H1 (cell line): ENCODE measurements at regions not wholly inside any gene's neighbourhood (a gene's known extent, or its start where the extent isn't known, plus 50 kb on each side); places are given as distances from the start of the nearest gene placed in this dataset.

ENCODE experiments used
- CTCF ChIA-PET: fragments of 300-600 bp; sonication (Branson Sonifier 250); formaldehyde crosslinking; loops from one replicate; lab custom pipeline; 2021; ENCODE audit not compliant: partially characterized antibody; lab: Charles Lee
- POLR2A ChIA-PET: fragments of 300-600 bp; sonication (Branson Sonifier 250); formaldehyde crosslinking; loops from one replicate; lab custom pipeline; 2021; ENCODE audit warnings: inconsistent platforms; ENCODE audit not compliant: partially characterized antibody; lab: Charles Lee
- DNase-seq, 2 experiments: peaks; one replicate each; pipeline versions ENCODE4 v3.0.0 to v3.0.0-alpha.2; 2010 to 2022; ENCODE audit warnings: low spot score in 2 of 2, low read depth in 1 of 2, mixed read lengths in 1 of 2
- FAIRE-seq: peaks from 2 replicates; lab custom pipeline; 2011; peaks lifted over from hg19 to GRCh38; lab: Jason Lieb, UNC
- H2AFZ ChIP-seq: 2 replicates; pipeline ENCODE4 v1.8.1; 2012; ENCODE audit warnings: low read length, inconsistent platforms
- H2AK5ac ChIP-seq: 2 replicates; pipeline ENCODE4 v1.6.1; 2013; ENCODE audit warnings: low read depth, low read length
- H2BK120ac ChIP-seq: replicated peaks from 2 replicates; pipeline ENCODE3; 2013; ENCODE audit warnings: low read depth, low read length, inconsistent platforms
- H2BK12ac ChIP-seq: 2 replicates; pipeline ENCODE4 v1.6.1; 2013; ENCODE audit warnings: low read depth, low read length
- H2BK15ac ChIP-seq: 2 replicates; pipeline ENCODE4 v1.6.1; 2013; ENCODE audit warnings: low read length
- H2BK20ac ChIP-seq: 2 replicates; pipeline ENCODE4 v1.6.1; 2013; ENCODE audit warnings: low read length
- H2BK5ac ChIP-seq: 2 replicates; pipeline ENCODE4 v1.6.1; 2013; ENCODE audit warnings: low read depth, low read length
- H3K14ac ChIP-seq: 2 replicates; pipeline ENCODE4 v1.6.1; 2013; ENCODE audit warnings: inconsistent platforms; ENCODE audit not compliant: insufficient read length
- H3K18ac ChIP-seq: 2 replicates; pipeline ENCODE4 v1.6.1; 2013; ENCODE audit warnings: low read length; ENCODE audit errors: extremely low read depth
- H3K23ac ChIP-seq: 2 replicates; pipeline ENCODE4 v1.6.1; 2013; ENCODE audit warnings: inconsistent platforms; ENCODE audit not compliant: insufficient read length
- H3K23me2 ChIP-seq: 2 replicates; pipeline ENCODE4 v1.6.1; 2013; ENCODE audit warnings: low read depth, low read length
- H3K27ac ChIP-seq: 2 replicates; pipeline ENCODE4 v1.6.1; 2011; ENCODE audit warnings: low read depth, low read length, inconsistent platforms
- H3K27me3 ChIP-seq, 4 experiments: replicated peaks in 1 of 4; 1 replicate in 1 of 4; 2 replicates in 3 of 4; pipeline versions ENCODE4 v1.6.1 to v1.8.1; 2011 to 2013; ENCODE audit warnings: low read length in 3 of 4, mild to moderate bottlenecking in 3 of 4, inconsistent platforms in 2 of 4, mixed read lengths in 2 of 4, moderate library complexity in 1 of 4; ENCODE audit not compliant: control insufficient read depth in 3 of 4, insufficient read depth in 3 of 4; ENCODE audit errors: extremely low read depth in 1 of 4
- H3K36me3 ChIP-seq, 4 experiments: 2 replicates each; pipeline versions ENCODE4 v1.6.1 to v1.8.1; 2011 to 2013; ENCODE audit warnings: mild to moderate bottlenecking in 4 of 4, low read length in 3 of 4, moderate library complexity in 2 of 4, control low read depth in 1 of 4, inconsistent platforms in 1 of 4; ENCODE audit not compliant: insufficient read depth in 4 of 4, control insufficient read depth in 2 of 4
- H3K4ac ChIP-seq: replicated peaks from 2 replicates; pipeline ENCODE3; 2013; ENCODE audit warnings: low read length, low read depth, mixed read lengths, inconsistent platforms; ENCODE audit not compliant: insufficient read length
- H3K4me1 ChIP-seq, 4 experiments: replicated peaks in 1 of 4; 1 replicate in 1 of 4; 2 replicates in 3 of 4; pipeline versions ENCODE4 v1.6.1 to v1.8.1; 2011 to 2013; ENCODE audit warnings: low read length in 3 of 4, inconsistent platforms in 2 of 4, mixed read lengths in 1 of 4; ENCODE audit not compliant: insufficient read depth in 4 of 4, control insufficient read depth in 3 of 4
- H3K4me2 ChIP-seq, 2 experiments: 2 replicates each; pipeline versions ENCODE4 v1.6.1 to v1.8.1; 2011 to 2013; ENCODE audit warnings: low read depth in 2 of 2, low read length in 2 of 2, control low read depth in 1 of 2, inconsistent platforms in 1 of 2, mild to moderate bottlenecking in 1 of 2; ENCODE audit not compliant: insufficient read depth in 1 of 2
- H3K4me3 ChIP-seq, 4 experiments: fragments of 200-600, 300-600 bp in 1 of 4; sonication (generic), shearing (Covaris generic), sonication (Bioruptor Twin) in 1 of 4; 2 replicates each; pipeline versions ENCODE4 v1.5.1 to v1.8.1; 2011 to 2016; ENCODE audit warnings: low read length in 4 of 4, low read depth in 3 of 4, control low read depth in 2 of 4, inconsistent platforms in 2 of 4, mild to moderate bottlenecking in 2 of 4, mixed read lengths in 1 of 4, moderate library complexity in 1 of 4; ENCODE audit not compliant: insufficient read depth in 2 of 4; ENCODE audit errors: extremely low read depth in 1 of 4
- H3K56ac ChIP-seq: replicated peaks from 2 replicates; pipeline ENCODE3; 2013; ENCODE audit warnings: low read depth, mild to moderate bottlenecking, mixed read lengths, low read length, inconsistent platforms; ENCODE audit not compliant: insufficient read length
- H3K79me1 ChIP-seq: 2 replicates; pipeline ENCODE4 v1.6.1; 2013; ENCODE audit warnings: low read depth, low read length, control low read depth
- H3K79me2 ChIP-seq, 2 experiments: 2 replicates each; pipeline versions ENCODE4 v1.6.1 to v1.8.1; 2012 to 2013; ENCODE audit warnings: low read length in 2 of 2, mild to moderate bottlenecking in 2 of 2, inconsistent platforms in 1 of 2; ENCODE audit not compliant: insufficient read depth in 2 of 2, control insufficient read depth in 1 of 2
- H3K9ac ChIP-seq, 4 experiments: replicated peaks in 1 of 4; 1 replicate in 1 of 4; 2 replicates in 3 of 4; pipeline versions ENCODE4 v1.6.1 to v1.8.1; 2011 to 2013; ENCODE audit warnings: low read depth in 3 of 4, low read length in 3 of 4, control low read depth in 2 of 4, mild to moderate bottlenecking in 2 of 4, moderate library complexity in 2 of 4, inconsistent platforms in 1 of 4; ENCODE audit errors: extremely low read depth in 1 of 4
- H3K9me3 ChIP-seq, 2 experiments: 2 replicates each; pipeline versions ENCODE4 v1.6.1 to v1.8.1; 2012 to 2013; ENCODE audit warnings: mild to moderate bottlenecking in 2 of 2, moderate library complexity in 2 of 2, control low read depth in 1 of 2, inconsistent platforms in 1 of 2, low read depth in 1 of 2, low read length in 1 of 2, mixed read lengths in 1 of 2; ENCODE audit not compliant: insufficient read depth in 2 of 2
- H4K20me1 ChIP-seq, 2 experiments: replicated peaks in 1 of 2; 2 replicates each; pipeline versions ENCODE3 to v1.8.1; 2011 to 2013; ENCODE audit warnings: inconsistent platforms in 2 of 2, low read length in 2 of 2, mild to moderate bottlenecking in 1 of 2; ENCODE audit not compliant: insufficient read depth in 2 of 2, control insufficient read depth in 1 of 2
- H4K5ac ChIP-seq: 2 replicates; pipeline ENCODE4 v1.6.1; 2013; ENCODE audit warnings: low read length, low read depth, mixed read lengths, inconsistent platforms; ENCODE audit not compliant: insufficient read length
- H4K8ac ChIP-seq: 2 replicates; pipeline ENCODE4 v1.8.0; 2013; ENCODE audit warnings: mild to moderate bottlenecking, moderate library complexity, low read length, inconsistent platforms; ENCODE audit not compliant: insufficient read depth; ENCODE audit errors: extremely low read depth
- H4K91ac ChIP-seq: replicated peaks from 2 replicates; pipeline ENCODE3; 2013; ENCODE audit warnings: low read length, mixed read lengths, inconsistent platforms; ENCODE audit not compliant: insufficient read length
- BRCA1 ChIP-seq: IDR thresholded peaks from 2 replicates; pipeline ENCODE4 v1.6.1; 2012; ENCODE audit warnings: low read depth, low read length, improper control_type of control experiment
- CBX5 ChIP-seq: fragments of 300-800, 300-1000 bp; sonication (generic); IDR thresholded peaks from 2 replicates; pipeline ENCODE4 v1.7.1; 2016; ENCODE audit warnings: antibody characterized with exemption, low read length, low read depth
- CEBPB ChIP-seq: IDR thresholded peaks from 2 replicates; pipeline ENCODE4 v1.6.1; 2012; ENCODE audit warnings: low read depth, low read length
- CHD2 ChIP-seq: IDR thresholded peaks from 2 replicates; pipeline ENCODE4 v1.6.1; 2012; ENCODE audit warnings: low read length, improper control_type of control experiment
- E2F6 ChIP-seq: IDR thresholded peaks from 2 replicates; pipeline ENCODE4 v1.6.1; 2012; ENCODE audit warnings: inconsistent platforms
- EGR1 ChIP-seq: IDR thresholded peaks from 2 replicates; pipeline ENCODE4 v1.6.1; 2011; ENCODE audit warnings: low read depth, low read length, borderline replicate concordance
- EP300 ChIP-seq, 2 experiments: IDR thresholded peaks; 1 replicate in 1 of 2; 2 replicates in 1 of 2; pipeline ENCODE4 v1.6.1; 2011 to 2012; ENCODE audit warnings: low read depth in 2 of 2, low read length in 2 of 2, mild to moderate bottlenecking in 2 of 2, borderline replicate concordance in 1 of 2, inconsistent platforms in 1 of 2, moderate library complexity in 1 of 2
- GTF2F1 ChIP-seq: IDR thresholded peaks from 2 replicates; pipeline ENCODE4 v1.6.1; 2012; ENCODE audit warnings: low read depth, low read length, improper control_type of control experiment, borderline replicate concordance
- JUND ChIP-seq: IDR thresholded peaks from 2 replicates; pipeline ENCODE4 v1.6.1; 2011; ENCODE audit warnings: mild to moderate bottlenecking, improper control_type of control experiment, low read length
- NANOG ChIP-seq: IDR thresholded peaks from 2 replicates; pipeline ENCODE4 v1.6.1; 2011; ENCODE audit warnings: low read length, low read depth, mild to moderate bottlenecking, inconsistent platforms; ENCODE audit not compliant: insufficient read depth, poor library complexity, severe bottlenecking
- POLR2AphosphoS5 ChIP-seq: IDR thresholded peaks from 2 replicates; pipeline ENCODE4 v1.6.1; 2011; ENCODE audit warnings: low read depth, low read length
- SAP30 ChIP-seq: fragments of 300-600 bp; sonication (generic); IDR thresholded peaks from 2 replicates; pipeline ENCODE4 v1.7.1; 2012; ENCODE audit warnings: low read length, moderate library complexity, mild to moderate bottlenecking, inconsistent platforms; ENCODE audit not compliant: insufficient read depth, insufficient replicate concordance
- TAF1 ChIP-seq: IDR thresholded peaks from 2 replicates; pipeline ENCODE4 v1.6.1; 2011; ENCODE audit warnings: mild to moderate bottlenecking, low read depth, low read length
- TEAD4 ChIP-seq: IDR thresholded peaks from 2 replicates; pipeline ENCODE4 v1.6.1; 2012; ENCODE audit warnings: low read depth, low read length, inconsistent platforms, mixed read lengths
- WGBS, 2 experiments: shearing (Covaris generic) in 1 of 2; methylation state at CpG; one replicate each; pipeline versions ENCODE4 v1.1.6 to v1.1.7; 2013 to 2015; ENCODE audit warnings: low lambda C conversion rate in 2 of 2, mixed read lengths in 2 of 2, inconsistent platforms in 1 of 2, low coverage in 1 of 2, missing lambda C conversion rate in 1 of 2; ENCODE audit not compliant: insufficient replicate concordance in 2 of 2, insufficient coverage in 1 of 2, insufficient read length in 1 of 2; ENCODE audit errors: extremely low coverage in 1 of 2, missing lambda C conversion rate in 1 of 2; 5-methylcytosine and 5-hydroxymethylcytosine counted together

- Histone ChIP-seq H3K79me2 (no peaks in the 10 kb centered on the region), H2BK12ac (no peak overlapping the region), H3K4me3 (no peak overlapping the region), H3K4me1 (no peaks in the 10 kb centered on the region), H2BK15ac (no peak overlapping the region), H3K27ac (no peak overlapping the region), H4K20me1 (no peaks in the 10 kb centered on the region), H4K8ac (no peak overlapping the region), H4K91ac (no peak overlapping the region), H2BK120ac (no peak overlapping the region), H2AK5ac (no peak overlapping the region), H3K4ac (no peak overlapping the region), H3K56ac (no peak overlapping the region), H4K5ac (no peak overlapping the region), H3K23ac (no peak overlapping the region), H3K79me1 (no peaks in the 10 kb centered on the region), H3K36me3 (peaks cover 0 to 3% (median 0%) of the 10 kb centered on the region in 4 experiments; a peak in 1 of 8 replicates), H3K9me3 (peaks cover 6 to 9% of the 10 kb centered on the region in 2 experiments; a peak in 3 of 4 replicates), H3K18ac (no peak overlapping the region), H3K4me2 (no peak overlapping the region), H3K14ac (no peak overlapping the region), H2BK20ac (no peak overlapping the region), H2BK5ac (no peak overlapping the region), H2AFZ (no peak overlapping the region), H3K27me3 (no peaks in the 10 kb centered on the region), H3K9ac (no peak overlapping the region), H3K23me2 (no peaks in the 10 kb centered on the region)
- FAIRE-seq (no peak), DNase-seq (no peak)
- ChIA-PET POLR2A (no interaction called here), CTCF (no interaction called here)
- WGBS, 2 experiments, result 83% methylated on average over 2 of the region's 2 CpGs; no CpG with 5 or more reads in 1 of the 2 experiments
- TF ChIP-seq CEBPB (no peak), CHD2 (no peak), EGR1 (no peak), SAP30 (no peak), POLR2AphosphoS5 (no peak), NANOG (no peak), GTF2F1 (no peak), E2F6 (no peak), EP300 (IDR thresholded peaks at IDR 0.05; ENCODE audit: borderline replicate concordance in 1 of 2, low read depth in 2 of 2, low read length in 2 of 2) (no peak), TAF1 (no peak), CBX5 (no peak), TEAD4 (no peak), BRCA1 (no peak), JUND (no peak)
These were observed 705.7 kb downstream of the SLITRK5 start for GRCh38 chr13:88376760-88377388.
